GM18867 (cell line): ENCODE measurements at regions not wholly inside any gene's neighbourhood (a gene's known extent, or its start where the extent isn't known, plus 50 kb on each side); places are given as distances from the start of the nearest gene placed in this dataset.

Source experiments
- ATAC-seq: cut with Tn5 transposase; IDR thresholded peaks from one replicate; pipeline ENCODE4 v1.9.1; 2021; ENCODE audit warnings: mild to moderate bottlenecking, moderate library complexity; ENCODE audit not compliant: unreplicated experiment

GRCh38 chr4:16278178-16278577, 51.9 kb upstream of the TAPT1 start:
- no peak for ATAC-seq
